GM18909 (cell line): ENCODE measurements at regions not wholly inside any gene's neighbourhood (a gene's known extent, or its start where the extent isn't known, plus 50 kb on each side); places are given as distances from the start of the nearest gene placed in this dataset.

ENCODE experiments used
- ATAC-seq: cut with Tn5 transposase; IDR thresholded peaks from one replicate; pipeline ENCODE4 v1.9.1; 2021; ENCODE audit warnings: mild to moderate bottlenecking; ENCODE audit not compliant: unreplicated experiment, poor library complexity

- ATAC-seq: no peak
Observed at GRCh38 chr10:44804661-44805060, 106.5 kb upstream of the TMEM72 start.

GRCh38 chr10:44805466-44806210, 105.5 kb upstream of the TMEM72 start:
- no peak for ATAC-seq

- ATAC-seq: no peak
Observed at GRCh38 chr10:44806950-44807349, 104.2 kb upstream of the TMEM72 start.

GRCh38 chr10:44807451-44807850, 103.7 kb upstream of the TMEM72 start:
- no peak for ATAC-seq

GRCh38 chr10:44809647-44810046, 101.5 kb upstream of the TMEM72 start:
- no peak for ATAC-seq

GRCh38 chr10:44811072-44811471, 100.1 kb upstream of the TMEM72 start:
- no peak for ATAC-seq

- ATAC-seq: no peak
Observed at GRCh38 chr10:44813201-44813600, 97.9 kb upstream of the TMEM72 start.

GRCh38 chr10:44814929-44815328, 96.2 kb upstream of the TMEM72 start:
- ATAC-seq: no peak

GRCh38 chr10:44818041-44818649, 93.0 kb upstream of the TMEM72 start:
- no peak for ATAC-seq

GRCh38 chr10:44818701-44819127, 92.4 kb upstream of the TMEM72 start:
- no peak for ATAC-seq

- no peak for ATAC-seq
Observed at GRCh38 chr10:44820094-44820493, 91.0 kb upstream of the TMEM72 start.

- no peak for ATAC-seq
Observed at GRCh38 chr10:44821290-44821689, 89.8 kb upstream of the TMEM72 start.

- ATAC-seq: no peak
Observed at GRCh38 chr10:44822349-44822748, 88.8 kb upstream of the TMEM72 start.

- ATAC-seq: no peak
Observed at GRCh38 chr10:44822966-44823365, 88.2 kb upstream of the TMEM72 start.

GRCh38 chr10:44824607-44825006, 86.5 kb upstream of the TMEM72 start:
- no peak for ATAC-seq

- ATAC-seq: no peak
Observed at GRCh38 chr10:44827431-44828006, 83.6 kb upstream of the TMEM72 start.

GRCh38 chr10:44828508-44829142, 82.5 kb upstream of the TMEM72 start:
- ATAC-seq: no peak

- ATAC-seq: no peak
Observed at GRCh38 chr10:44829426-44829825, 81.7 kb upstream of the TMEM72 start.

GRCh38 chr10:44830022-44830421, 81.1 kb upstream of the TMEM72 start:
- no peak for ATAC-seq

GRCh38 chr10:44831581-44831980, 79.6 kb upstream of the TMEM72 start:
- ATAC-seq: no peak
